ENCODE measurements at regions not wholly inside any gene's neighbourhood (a gene's known extent, or its start where the extent isn't known, plus 50 kb on each side); places are given as distances from the start of the nearest gene placed in this dataset.

- no peak overlapping the region for H4K8ac ChIP-seq (ENCODE audit: low read depth, low read length)
- no peak overlapping the region for H4K91ac ChIP-seq (ENCODE audit: low read depth, low read length)
- no peak overlapping the region for H4K12ac ChIP-seq (ENCODE audit: low read depth, low read length)
- H3K79me1 ChIP-seq (ENCODE audit: low read length) = peaks cover 4% of the 10 kb centered on the region
- DNase-seq = no peak
- H3K9me3 ChIP-seq (ENCODE audit: insufficient read depth, low read depth, low read length) = no peaks in the 10 kb centered on the region
- H3K23ac ChIP-seq (ENCODE audit: low read length) = no peak overlapping the region
- H3K4me3 ChIP-seq (ENCODE audit: low read depth, low read length) = no peak overlapping the region
- no peaks in the 10 kb centered on the region for H3K27me3 ChIP-seq (ENCODE audit: insufficient read depth, low read length)
- H2BK5ac ChIP-seq (ENCODE audit: low read depth, low read length, poor library complexity) = no peak overlapping the region
- no peak overlapping the region for H3K27ac ChIP-seq (ENCODE audit: low read depth, low read length)
- no peak overlapping the region for H3K4me2 ChIP-seq (ENCODE audit: low read length)
- no peak overlapping the region for H3K18ac ChIP-seq (ENCODE audit: low read length)
- H3K36me3 ChIP-seq (ENCODE audit: control insufficient read depth in 1 of 2, insufficient read depth in 2 of 2, low read length in 2 of 2) = no peaks in the 10 kb centered on the region
- peaks cover 4 to 5% of the 10 kb centered on the region in 2 experiments for H3K4me1 ChIP-seq (ENCODE audit: control insufficient read depth in 1 of 2, insufficient read depth in 2 of 2, low read length in 2 of 2)
- no peak overlapping the region for H2AFZ ChIP-seq (ENCODE audit: insufficient read depth, low read length, poor library complexity)
- no peak overlapping the region for H2AK5ac ChIP-seq (ENCODE audit: low read length)
- H2BK120ac ChIP-seq (ENCODE audit: insufficient read depth, low read length, poor library complexity) = no peak overlapping the region
- H2BK12ac ChIP-seq (ENCODE audit: low read length) = no peak overlapping the region
- no peak overlapping the region for H3K9ac ChIP-seq (ENCODE audit: low read length)
- H3K79me2 ChIP-seq (ENCODE audit: control insufficient read depth, insufficient read depth, low read length, poor library complexity) = no peaks in the 10 kb centered on the region
- no peak overlapping the region for H3K14ac ChIP-seq (ENCODE audit: low read length)
- H3K4ac ChIP-seq (ENCODE audit: low read depth, low read length) = no peak overlapping the region
- whole genome bisulfite sequencing (ENCODE audit: extremely low coverage, insufficient coverage, insufficient read length) = no CpG with 5 or more reads among the region's 1 CpG
These were observed 543.5 kb upstream of the SPHKAP start for GRCh38 chr2:228725031-228725430.

GRCh38 chr2:228723599-228723998 lies 542.1 kb upstream of the SPHKAP start:
- no peak overlapping the region for H3K18ac ChIP-seq (ENCODE audit: low read length)
- H2AFZ ChIP-seq (ENCODE audit: insufficient read depth, low read length, poor library complexity) = no peak overlapping the region
- H3K27ac ChIP-seq (ENCODE audit: low read depth, low read length) = no peak overlapping the region
- H3K9me3 ChIP-seq (ENCODE audit: insufficient read depth, low read depth, low read length) = no peaks in the 10 kb centered on the region
- no peaks in the 10 kb centered on the region for H3K27me3 ChIP-seq (ENCODE audit: insufficient read depth, low read length)
- peaks cover 2% of the 10 kb centered on the region for H3K79me1 ChIP-seq (ENCODE audit: low read length)
- no peak overlapping the region for H2BK120ac ChIP-seq (ENCODE audit: insufficient read depth, low read length, poor library complexity)
- no peaks in the 10 kb centered on the region for H3K79me2 ChIP-seq (ENCODE audit: control insufficient read depth, insufficient read depth, low read length, poor library complexity)
- H4K91ac ChIP-seq (ENCODE audit: low read depth, low read length) = no peak overlapping the region
- H3K9ac ChIP-seq (ENCODE audit: low read length) = no peak overlapping the region
- no peaks in the 10 kb centered on the region for H3K36me3 ChIP-seq (ENCODE audit: control insufficient read depth in 1 of 2, insufficient read depth in 2 of 2, low read length in 2 of 2)
- H3K4ac ChIP-seq (ENCODE audit: low read depth, low read length) = no peak overlapping the region
- no peak overlapping the region for H2BK12ac ChIP-seq (ENCODE audit: low read length)
- H3K23ac ChIP-seq (ENCODE audit: low read length) = no peak overlapping the region
- H4K8ac ChIP-seq (ENCODE audit: low read depth, low read length) = no peak overlapping the region
- DNase-seq = no peak
- no peak overlapping the region for H2BK5ac ChIP-seq (ENCODE audit: low read depth, low read length, poor library complexity)
- H3K4me3 ChIP-seq (ENCODE audit: low read depth, low read length) = no peak overlapping the region
- no peak overlapping the region for H2AK5ac ChIP-seq (ENCODE audit: low read length)
- peaks cover 2% of the 10 kb centered on the region in 2 experiments for H3K4me1 ChIP-seq (ENCODE audit: control insufficient read depth in 1 of 2, insufficient read depth in 2 of 2, low read length in 2 of 2)
- H3K14ac ChIP-seq (ENCODE audit: low read length) = no peak overlapping the region
- no peak overlapping the region for H4K12ac ChIP-seq (ENCODE audit: low read depth, low read length)
- no peak overlapping the region for H3K4me2 ChIP-seq (ENCODE audit: low read length)
- WGBS (ENCODE audit: extremely low coverage, insufficient coverage, insufficient read length) = no CpG with 5 or more reads among the region's 1 CpG

- Histone ChIP-seq H3K4me2 (ENCODE audit: low read length) (no peak overlapping the region), H2BK120ac (ENCODE audit: insufficient read depth, low read length, poor library complexity) (no peak overlapping the region), H3K9me3 (ENCODE audit: insufficient read depth, low read depth, low read length) (no peaks in the 10 kb centered on the region), H2BK12ac (ENCODE audit: low read length) (no peak overlapping the region), H3K79me2 (ENCODE audit: control insufficient read depth, insufficient read depth, low read length, poor library complexity) (no peaks in the 10 kb centered on the region), H4K12ac (ENCODE audit: low read depth, low read length) (no peak overlapping the region), H3K27ac (ENCODE audit: low read depth, low read length) (no peak overlapping the region), H3K4me3 (ENCODE audit: low read depth, low read length) (no peak overlapping the region), H2BK5ac (ENCODE audit: low read depth, low read length, poor library complexity) (no peak overlapping the region), H3K27me3 (ENCODE audit: insufficient read depth, low read length) (no peaks in the 10 kb centered on the region), H3K23ac (ENCODE audit: low read length) (no peak overlapping the region), H4K8ac (ENCODE audit: low read depth, low read length) (no peak overlapping the region), H4K91ac (ENCODE audit: low read depth, low read length) (no peak overlapping the region), H3K18ac (ENCODE audit: low read length) (no peak overlapping the region), H2AFZ (ENCODE audit: insufficient read depth, low read length, poor library complexity) (no peak overlapping the region), H3K4ac (ENCODE audit: low read depth, low read length) (no peak overlapping the region), H3K36me3 (ENCODE audit: control insufficient read depth in 1 of 2, insufficient read depth in 2 of 2, low read length in 2 of 2) (no peaks in the 10 kb centered on the region), H2AK5ac (ENCODE audit: low read length) (no peak overlapping the region), H3K79me1 (ENCODE audit: low read length) (no peaks in the 10 kb centered on the region), H3K4me1 (ENCODE audit: control insufficient read depth in 1 of 2, insufficient read depth in 2 of 2, low read length in 2 of 2) (no peaks in the 10 kb centered on the region), H3K9ac (ENCODE audit: low read length) (no peak overlapping the region), H3K14ac (ENCODE audit: low read length) (no peak overlapping the region)
- DNase-seq = no peak
- WGBS (ENCODE audit: extremely low coverage, insufficient coverage, insufficient read length) = no CpG with 5 or more reads among the region's 1 CpG
These were observed 540.8 kb upstream of the SPHKAP start for GRCh38 chr2:228722311-228722710.

GRCh38 chr2:228720895-228721294 lies 539.4 kb upstream of the SPHKAP start:
- H3K79me1 ChIP-seq (ENCODE audit: low read length) = no peaks in the 10 kb centered on the region
- H3K9me3 ChIP-seq (ENCODE audit: insufficient read depth, low read depth, low read length) = no peaks in the 10 kb centered on the region
- H4K91ac ChIP-seq (ENCODE audit: low read depth, low read length) = no peak overlapping the region
- H3K14ac ChIP-seq (ENCODE audit: low read length) = no peak overlapping the region
- H3K4ac ChIP-seq (ENCODE audit: low read depth, low read length) = no peak overlapping the region
- no peak overlapping the region for H3K23ac ChIP-seq (ENCODE audit: low read length)
- no peak overlapping the region for H4K12ac ChIP-seq (ENCODE audit: low read depth, low read length)
- no peak overlapping the region for H3K9ac ChIP-seq (ENCODE audit: low read length)
- H2BK5ac ChIP-seq (ENCODE audit: low read depth, low read length, poor library complexity) = no peak overlapping the region
- no peaks in the 10 kb centered on the region for H3K36me3 ChIP-seq (ENCODE audit: control insufficient read depth in 1 of 2, insufficient read depth in 2 of 2, low read length in 2 of 2)
- no peaks in the 10 kb centered on the region for H3K4me1 ChIP-seq (ENCODE audit: control insufficient read depth in 1 of 2, insufficient read depth in 2 of 2, low read length in 2 of 2)
- DNase-seq = no peak
- H2BK12ac ChIP-seq (ENCODE audit: low read length) = no peak overlapping the region
- WGBS (ENCODE audit: extremely low coverage, insufficient coverage, insufficient read length) = no CpG with 5 or more reads among the region's 1 CpG
- H3K27me3 ChIP-seq (ENCODE audit: insufficient read depth, low read length) = no peaks in the 10 kb centered on the region
- H3K4me2 ChIP-seq (ENCODE audit: low read length) = no peak overlapping the region
- H3K4me3 ChIP-seq (ENCODE audit: low read depth, low read length) = no peak overlapping the region
- H3K18ac ChIP-seq (ENCODE audit: low read length) = no peak overlapping the region
- H2AK5ac ChIP-seq (ENCODE audit: low read length) = no peak overlapping the region
- no peak overlapping the region for H2BK120ac ChIP-seq (ENCODE audit: insufficient read depth, low read length, poor library complexity)
- no peak overlapping the region for H2AFZ ChIP-seq (ENCODE audit: insufficient read depth, low read length, poor library complexity)
- no peak overlapping the region for H3K27ac ChIP-seq (ENCODE audit: low read depth, low read length)
- no peaks in the 10 kb centered on the region for H3K79me2 ChIP-seq (ENCODE audit: control insufficient read depth, insufficient read depth, low read length, poor library complexity)
- H4K8ac ChIP-seq (ENCODE audit: low read depth, low read length) = no peak overlapping the region

All from trophoblast cell (in vitro differentiated cells and primary cell).